NCI-H1417 treated with DMSO at 0.1 percent for 48 hours (cell line): ENCODE measurements at regions not wholly inside any gene's neighbourhood (a gene's known extent, or its start where the extent isn't known, plus 50 kb on each side); places are given as distances from the start of the nearest gene placed in this dataset.

Experiments used
- DNase-seq: peaks from one replicate; lab custom pipeline; 2025; lab: John Stamatoyannopoulos, UW

GRCh38 chr3:103653996-103654395 is 1219.2 kb downstream of the ZPLD1 start:
- no peak for DNase-seq

GRCh38 chr3:103657756-103658155 is 1222.9 kb downstream of the ZPLD1 start:
- no peak for DNase-seq

GRCh38 chr3:103660810-103661209 is 1226.0 kb downstream of the ZPLD1 start:
- no peak for DNase-seq

- no peak for DNase-seq
Measured at GRCh38 chr3:103662591-103662990, 1227.8 kb downstream of the ZPLD1 start.

GRCh38 chr3:103672346-103672745 is 1237.5 kb downstream of the ZPLD1 start:
- DNase-seq = no peak

- peak; percentile 87 for DNase-seq
Measured at GRCh38 chr3:103684904-103685303, 1250.1 kb downstream of the ZPLD1 start.

GRCh38 chr3:103685939-103686338 is 1251.1 kb downstream of the ZPLD1 start:
- no peak for DNase-seq

GRCh38 chr3:103690536-103690935 is 1255.7 kb downstream of the ZPLD1 start:
- no peak for DNase-seq

GRCh38 chr3:103693831-103694230 is 1259.0 kb downstream of the ZPLD1 start:
- no peak for DNase-seq

- DNase-seq = no peak
Measured at GRCh38 chr3:103698646-103699045, 1263.8 kb downstream of the ZPLD1 start.

GRCh38 chr3:103699228-103699627 is 1264.4 kb downstream of the ZPLD1 start:
- DNase-seq = no peak

- DNase-seq = no peak
Measured at GRCh38 chr3:103705641-103706040, 1270.8 kb downstream of the ZPLD1 start.

GRCh38 chr3:103706671-103707070 is 1271.9 kb downstream of the ZPLD1 start:
- DNase-seq = no peak

- DNase-seq = no peak
Measured at GRCh38 chr3:103711670-103712069, 1276.9 kb downstream of the ZPLD1 start.

GRCh38 chr3:103712320-103713008 is 1277.6 kb downstream of the ZPLD1 start:
- no peak for DNase-seq

GRCh38 chr3:103729547-103729946 is 1294.7 kb downstream of the ZPLD1 start:
- no peak for DNase-seq

- DNase-seq = no peak
Measured at GRCh38 chr3:103730744-103731143, 1295.9 kb downstream of the ZPLD1 start.

- no peak for DNase-seq
Measured at GRCh38 chr3:103752986-103753385, 1318.2 kb downstream of the ZPLD1 start.

GRCh38 chr3:103767635-103768034 is 1332.8 kb downstream of the ZPLD1 start:
- DNase-seq = no peak

- no peak for DNase-seq
Measured at GRCh38 chr3:103785017-103785416, 1350.2 kb downstream of the ZPLD1 start.

- no peak for DNase-seq
Measured at GRCh38 chr3:103785537-103785936, 1350.7 kb downstream of the ZPLD1 start.

GRCh38 chr3:103786296-103786695 is 1351.5 kb downstream of the ZPLD1 start:
- no peak for DNase-seq

- DNase-seq = no peak
Measured at GRCh38 chr3:103787164-103787871, 1352.5 kb downstream of the ZPLD1 start.

GRCh38 chr3:103787879-103788278 is 1353.1 kb downstream of the ZPLD1 start:
- no peak for DNase-seq
